Hematopoietic multipotent progenitor cell treated with erythropoietin and hydrocortisone succinate and interleukin-3 and kit ligand, for 4 days (in vitro differentiated cells): ENCODE measurements at regions not wholly inside any gene's neighbourhood (a gene's known extent, or its start where the extent isn't known, plus 50 kb on each side); places are given as distances from the start of the nearest gene placed in this dataset.

ENCODE experiments used
- DNase-seq: peaks from one replicate; pipeline ENCODE4 v3.0.0-alpha.2; 2015

DNA sequence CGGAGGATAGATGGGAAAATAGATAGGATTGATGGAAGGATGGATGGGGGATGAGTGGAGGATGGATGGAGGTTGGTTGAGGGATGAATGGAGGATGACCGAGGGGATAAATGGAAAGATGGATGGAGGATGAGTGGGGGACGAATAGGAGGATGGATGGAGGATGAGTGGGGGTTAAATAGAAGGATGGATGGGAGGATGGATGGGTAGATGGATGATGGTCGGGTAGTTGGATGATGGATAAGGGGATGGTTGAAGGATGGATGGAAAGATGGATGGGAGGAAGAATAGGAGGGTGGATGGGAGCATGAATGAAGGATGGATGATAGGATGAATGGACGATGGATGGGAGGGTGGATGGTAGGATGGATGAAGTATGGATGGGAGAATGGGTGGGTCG lies 219.3 kb upstream of the IER5L start:
- DNase-seq = no peak

DNA sequence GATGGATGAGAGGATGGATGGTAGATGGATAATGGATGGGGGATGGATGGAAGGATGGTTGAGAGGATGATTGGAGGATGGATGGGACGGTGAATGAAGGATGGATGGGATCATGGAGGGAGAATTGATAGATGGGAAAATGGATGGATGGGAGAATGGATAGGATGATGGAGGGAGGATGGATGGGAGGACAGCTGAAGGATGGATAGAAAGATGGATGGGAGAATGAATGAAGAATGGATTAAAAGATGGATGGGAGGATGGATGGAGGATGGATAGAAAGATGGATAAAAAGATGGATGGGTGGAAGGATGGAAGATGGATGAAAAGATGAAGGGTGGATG lies 218.3 kb upstream of the IER5L start:
- no peak for DNase-seq

GRCh38 chr9:129395633-129396364 lies 217.7 kb upstream of the IER5L start:
- DNase-seq = no peak

GRCh38 chr9:129394886-129395279 lies 216.8 kb upstream of the IER5L start:
- no peak for DNase-seq

- no peak for DNase-seq
These were observed 216.2 kb upstream of the IER5L start for GRCh38 chr9:129394061-129394885.

GRCh38 chr9:129393064-129393463 lies 215.0 kb upstream of the IER5L start:
- no peak for DNase-seq

DNA sequence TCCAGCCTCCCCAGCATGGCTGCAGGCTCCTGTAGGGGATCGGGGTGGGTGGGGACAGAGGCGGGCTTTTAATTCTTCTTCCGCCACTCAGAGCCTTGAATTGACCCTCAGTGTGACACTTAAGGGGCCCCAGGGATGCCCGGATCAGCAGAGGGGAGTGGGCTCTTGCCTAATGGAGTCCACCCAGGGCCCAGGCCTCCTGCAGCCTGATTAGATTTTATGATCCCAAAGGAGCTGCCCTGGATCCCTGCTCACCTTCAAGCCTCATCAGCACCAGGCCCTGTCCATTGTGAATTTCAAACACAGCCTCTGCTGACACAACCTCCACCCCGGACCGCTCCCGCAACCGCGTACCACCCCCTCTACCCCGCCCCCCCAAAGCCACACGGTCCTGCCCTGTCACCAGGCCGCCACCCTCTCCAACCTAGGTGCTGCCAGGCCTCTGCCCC lies 214.1 kb upstream of the IER5L start:
- peak; percentile 33 for DNase-seq

- DNase-seq = no peak
These were observed 213.2 kb upstream of the IER5L start for GRCh38 chr9:129391221-129391661.

- DNase-seq = no peak
These were observed 212.5 kb upstream of the IER5L start for GRCh38 chr9:129390541-129390940.

- DNase-seq = no peak
These were observed 209.8 kb upstream of the IER5L start for GRCh38 chr9:129387822-129388221.

GRCh38 chr9:129386812-129387177 lies 208.7 kb upstream of the IER5L start:
- no peak for DNase-seq

DNA sequence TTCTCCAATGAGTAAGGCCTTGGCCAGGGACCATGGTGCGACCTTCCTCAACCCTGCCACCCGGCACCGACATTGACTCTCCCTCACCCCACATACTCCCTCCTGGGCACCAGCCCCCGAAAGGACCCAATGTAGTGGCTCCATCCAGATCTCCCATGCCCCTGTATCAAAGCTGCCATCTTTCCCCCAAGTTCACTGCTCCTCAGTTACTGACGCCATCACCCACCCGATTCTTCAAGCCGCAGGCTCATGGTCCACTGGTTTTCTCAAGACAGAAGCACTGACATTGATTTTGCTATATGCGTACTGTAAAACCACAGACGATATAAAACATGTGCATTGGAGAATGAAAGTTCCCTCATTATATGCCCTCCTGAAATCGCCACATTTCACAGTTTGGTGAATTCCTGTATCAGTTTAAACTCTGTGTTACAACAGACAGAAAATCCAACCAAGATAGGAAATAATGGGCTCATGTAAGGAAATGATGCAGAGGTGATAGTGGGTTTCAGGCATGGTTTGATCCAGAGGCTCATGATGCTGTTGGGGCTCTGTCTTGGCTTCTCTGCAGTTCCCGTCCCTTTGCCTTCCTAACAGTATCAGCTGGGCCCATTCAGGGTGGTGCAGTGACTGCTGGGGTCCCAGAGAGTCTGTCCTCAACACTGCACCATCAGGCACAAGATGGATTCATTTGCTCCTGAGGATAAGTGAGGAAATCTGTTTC lies 207.3 kb upstream of the IER5L start:
- DNase-seq = no peak

GRCh38 chr9:129384491-129385210 lies 206.6 kb upstream of the IER5L start:
- no peak for DNase-seq

DNA sequence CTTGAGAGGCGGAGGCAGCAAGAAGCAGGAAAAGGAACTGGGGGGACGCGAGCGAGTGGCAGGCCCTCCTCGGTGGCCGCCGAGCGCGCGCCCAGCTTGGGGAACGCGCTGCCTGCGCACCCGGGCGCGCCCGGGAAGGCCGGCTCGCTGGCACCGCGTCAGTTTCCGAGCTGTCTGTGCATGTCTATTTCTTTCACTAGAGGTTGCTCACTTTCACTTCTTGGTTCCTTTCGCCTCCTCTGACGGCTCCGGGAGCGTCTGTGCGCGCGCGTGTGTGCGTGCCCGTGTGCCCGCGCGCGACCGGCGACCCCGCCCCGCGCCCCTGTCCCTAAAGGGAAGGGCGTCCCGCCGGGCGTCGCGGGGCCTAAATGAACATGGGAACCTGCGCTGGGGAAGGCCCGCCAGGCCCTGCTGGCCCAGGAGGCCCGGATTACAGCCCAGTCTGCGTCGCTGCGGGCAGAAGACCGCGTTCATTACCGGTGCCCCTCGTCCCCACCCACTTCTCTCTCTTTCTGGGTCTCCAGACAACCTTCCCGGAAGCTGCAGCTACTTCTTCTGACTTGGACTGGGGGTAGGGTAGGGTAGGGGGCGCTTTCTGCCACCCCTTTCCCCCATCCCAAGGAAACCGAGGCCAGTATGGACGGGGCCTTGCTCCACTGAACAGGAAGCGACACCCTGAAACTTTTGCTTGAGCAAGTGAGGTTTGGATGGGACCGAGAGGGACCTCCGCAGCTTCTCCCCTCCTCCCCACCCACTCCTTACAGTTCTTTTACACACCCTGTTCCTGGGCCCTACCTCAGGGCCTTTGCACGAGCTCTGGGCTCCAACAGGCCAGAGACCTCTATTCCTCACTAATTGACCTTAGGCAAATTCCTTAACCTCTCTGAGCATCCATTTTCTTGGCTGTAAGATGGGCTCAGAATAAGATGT lies 205.8 kb upstream of the IER5L start:
- peak; percentile 87 for DNase-seq

GRCh38 chr9:129383019-129383560 lies 205.0 kb upstream of the IER5L start:
- peak; percentile 30 for DNase-seq

- peak; percentile 40 for DNase-seq
These were observed 204.4 kb upstream of the IER5L start for GRCh38 chr9:129382281-129383018.

DNA sequence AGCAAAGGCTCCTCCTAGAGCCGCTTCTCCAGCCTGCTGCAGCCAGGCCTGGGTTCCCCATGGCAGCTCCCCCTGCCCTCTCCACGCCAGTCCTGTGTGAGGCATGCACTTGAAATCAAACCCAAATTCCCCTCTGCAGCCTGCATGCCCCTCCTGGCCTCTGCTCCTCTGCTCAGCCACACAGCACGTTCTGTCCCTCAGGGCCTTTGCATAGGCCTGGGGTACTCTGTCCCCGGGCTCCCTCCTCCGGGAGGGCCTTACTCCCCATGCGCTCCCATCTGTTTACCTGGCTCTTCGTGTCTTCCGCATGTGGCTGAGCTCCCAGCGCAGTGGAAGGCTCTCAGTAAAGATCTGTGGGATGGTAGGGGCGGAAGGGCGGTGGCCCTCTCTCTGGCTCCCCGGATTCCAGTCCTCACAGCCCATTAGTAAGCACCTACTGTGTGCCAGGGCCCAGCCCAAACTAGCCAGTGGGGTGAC lies 203.5 kb upstream of the IER5L start:
- DNase-seq = no peak

DNA sequence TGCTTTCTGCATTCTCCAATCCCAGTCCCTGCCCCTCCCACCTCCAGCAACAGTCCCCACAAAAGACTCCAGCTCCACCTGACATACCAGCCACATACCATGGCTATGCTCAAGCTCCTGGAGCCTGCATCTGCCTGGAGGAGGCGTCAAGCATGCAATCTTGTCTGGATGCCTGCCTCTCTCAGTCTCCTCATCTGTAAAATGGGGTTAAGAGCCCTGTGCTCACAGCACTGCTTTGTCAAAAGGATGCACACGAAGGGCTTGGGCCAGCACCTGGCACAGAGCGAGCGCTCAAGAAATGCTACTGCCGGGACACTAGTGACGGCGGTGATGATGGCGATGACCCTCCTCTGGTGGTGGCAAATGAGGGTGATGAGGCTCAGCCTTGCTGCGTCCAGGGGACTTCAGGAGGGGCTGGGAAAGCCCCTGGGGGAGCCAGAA lies 202.9 kb upstream of the IER5L start:
- DNase-seq = no peak

- no peak for DNase-seq
These were observed 201.8 kb upstream of the IER5L start for GRCh38 chr9:129379886-129380285.

DNA sequence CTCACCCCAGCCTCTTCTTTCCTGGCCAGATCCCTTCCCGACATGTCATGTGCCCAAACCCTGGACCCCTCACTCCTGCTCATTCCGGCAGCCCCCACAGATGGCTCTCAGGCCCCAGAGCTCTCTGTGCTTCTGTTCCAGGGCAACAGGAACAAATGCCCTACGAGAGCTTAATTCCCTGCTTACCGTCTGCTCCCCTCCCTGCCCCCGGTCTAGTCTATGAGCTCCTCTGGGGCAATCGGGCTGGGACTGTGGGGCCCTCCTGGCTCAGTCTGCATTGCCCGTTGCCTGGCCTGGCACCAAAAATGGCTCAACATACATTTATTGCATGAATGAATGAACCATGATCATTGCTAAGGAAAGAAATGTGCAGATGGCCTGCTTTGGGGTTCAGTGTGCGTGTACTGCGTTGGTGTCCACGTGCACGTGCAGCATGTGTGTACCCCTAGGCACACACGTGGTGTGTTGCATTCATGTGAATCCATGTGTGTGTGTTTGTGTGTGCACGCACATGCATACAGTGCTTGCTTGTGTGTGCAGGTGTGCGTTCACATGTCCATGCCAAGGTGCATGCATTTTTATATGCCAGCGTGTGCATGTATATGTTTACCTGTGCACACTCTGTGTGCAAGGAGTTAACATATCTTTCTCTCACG lies 201.2 kb upstream of the IER5L start:
- DNase-seq = no peak
